ENCODE measurements at regions not wholly inside any gene's neighbourhood (a gene's known extent, or its start where the extent isn't known, plus 50 kb on each side); places are given as distances from the start of the nearest gene placed in this dataset.

GRCh38 chr9:30356221-30356620, 2028.2 kb upstream of the ACO1 start:
- TF ChIP-seq, protein P1, sequence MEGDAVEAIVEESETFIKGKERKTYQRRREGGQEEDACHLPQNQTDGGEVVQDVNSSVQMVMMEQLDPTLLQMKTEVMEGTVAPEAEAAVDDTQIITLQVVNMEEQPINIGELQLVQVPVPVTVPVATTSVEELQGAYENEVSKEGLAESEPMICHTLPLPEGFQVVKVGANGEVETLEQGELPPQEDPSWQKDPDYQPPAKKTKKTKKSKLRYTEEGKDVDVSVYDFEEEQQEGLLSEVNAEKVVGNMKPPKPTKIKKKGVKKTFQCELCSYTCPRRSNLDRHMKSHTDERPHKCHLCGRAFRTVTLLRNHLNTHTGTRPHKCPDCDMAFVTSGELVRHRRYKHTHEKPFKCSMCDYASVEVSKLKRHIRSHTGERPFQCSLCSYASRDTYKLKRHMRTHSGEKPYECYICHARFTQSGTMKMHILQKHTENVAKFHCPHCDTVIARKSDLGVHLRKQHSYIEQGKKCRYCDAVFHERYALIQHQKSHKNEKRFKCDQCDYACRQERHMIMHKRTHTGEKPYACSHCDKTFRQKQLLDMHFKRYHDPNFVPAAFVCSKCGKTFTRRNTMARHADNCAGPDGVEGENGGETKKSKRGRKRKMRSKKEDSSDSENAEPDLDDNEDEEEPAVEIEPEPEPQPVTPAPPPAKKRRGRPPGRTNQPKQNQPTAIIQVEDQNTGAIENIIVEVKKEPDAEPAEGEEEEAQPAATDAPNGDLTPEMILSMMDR (IDR thresholded peaks at IDR 0.05), result no peak
- TF ChIP-seq EZH2phosphoT487 (IDR thresholded peaks at IDR 0.05) (no peak), EZH2 (IDR thresholded peaks at IDR 0.05) (no peak)

Data from neural progenitor cell (in vitro differentiated cells).